Adrenal gland (tissue), 5 donors: ENCODE measurements at regions not wholly inside any gene's neighbourhood (a gene's known extent, or its start where the extent isn't known, plus 50 kb on each side); places are given as distances from the start of the nearest gene placed in this dataset.

ENCODE experiments used
- POLR2A ChIP-seq, 2 donors: fragments of 450-650 bp; IDR thresholded peaks; one replicate each; pipeline ENCODE4 v1.6.1; 2017; ENCODE audit warnings: antibody characterized with exemption in 2 of 2, mild to moderate bottlenecking in 2 of 2, moderate library complexity in 1 of 2
- TF ChIP-seq, protein P1 (sequence below), 6 experiments: fragments of 450-650 bp in 4 of 6; fragments of 200-600 bp in 2 of 6; sonication (generic) in 1 of 6; IDR thresholded peaks; 1 replicate in 5 of 6; 2 replicates in 1 of 6; pipeline versions ENCODE4 v1.5.1 to v1.8.0; 2016 to 2021; ENCODE audit warnings: antibody characterized with exemption in 6 of 6, mild to moderate bottlenecking in 2 of 6, moderate library complexity in 1 of 6
- donor health status: DM: no; HTN: no; CAD: no.

- TF ChIP-seq, protein P1, sequence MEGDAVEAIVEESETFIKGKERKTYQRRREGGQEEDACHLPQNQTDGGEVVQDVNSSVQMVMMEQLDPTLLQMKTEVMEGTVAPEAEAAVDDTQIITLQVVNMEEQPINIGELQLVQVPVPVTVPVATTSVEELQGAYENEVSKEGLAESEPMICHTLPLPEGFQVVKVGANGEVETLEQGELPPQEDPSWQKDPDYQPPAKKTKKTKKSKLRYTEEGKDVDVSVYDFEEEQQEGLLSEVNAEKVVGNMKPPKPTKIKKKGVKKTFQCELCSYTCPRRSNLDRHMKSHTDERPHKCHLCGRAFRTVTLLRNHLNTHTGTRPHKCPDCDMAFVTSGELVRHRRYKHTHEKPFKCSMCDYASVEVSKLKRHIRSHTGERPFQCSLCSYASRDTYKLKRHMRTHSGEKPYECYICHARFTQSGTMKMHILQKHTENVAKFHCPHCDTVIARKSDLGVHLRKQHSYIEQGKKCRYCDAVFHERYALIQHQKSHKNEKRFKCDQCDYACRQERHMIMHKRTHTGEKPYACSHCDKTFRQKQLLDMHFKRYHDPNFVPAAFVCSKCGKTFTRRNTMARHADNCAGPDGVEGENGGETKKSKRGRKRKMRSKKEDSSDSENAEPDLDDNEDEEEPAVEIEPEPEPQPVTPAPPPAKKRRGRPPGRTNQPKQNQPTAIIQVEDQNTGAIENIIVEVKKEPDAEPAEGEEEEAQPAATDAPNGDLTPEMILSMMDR (IDR thresholded peaks at IDR 0.05), result no peak
- no peak for TF ChIP-seq POLR2A (IDR thresholded peaks at IDR 0.05)
These were observed 120.7 kb upstream of the SOX1 start for GRCh38 chr13:111946214-111946613.
